NCI-H1436 treated with DMSO at 0.1 percent for 48 hours (cell line): ENCODE measurements at regions not wholly inside any gene's neighbourhood (a gene's known extent, or its start where the extent isn't known, plus 50 kb on each side); places are given as distances from the start of the nearest gene placed in this dataset.
"Not testable (repeated sequence)": the region's sequence is repeated elsewhere in the genome, so short reads cannot be mapped to it uniquely, and the experiment has no call there.

Source experiments
- DNase-seq: peaks from one replicate; lab custom pipeline; 2025; lab: John Stamatoyannopoulos, UW

- DNase-seq = no peak
These were observed 543.6 kb upstream of the SOX11 start for GRCh38 chr2:5148392-5149085.

- DNase-seq = no peak
These were observed 541.3 kb upstream of the SOX11 start for GRCh38 chr2:5150871-5151270.

GRCh38 chr2:5164776-5165525, 527.2 kb upstream of the SOX11 start:
- no peak for DNase-seq

GRCh38 chr2:5172923-5173322, 519.3 kb upstream of the SOX11 start:
- no peak for DNase-seq

GRCh38 chr2:5173876-5174535, 518.2 kb upstream of the SOX11 start:
- DNase-seq = no peak

- DNase-seq = no peak
These were observed 517.0 kb upstream of the SOX11 start for GRCh38 chr2:5175231-5175630.

GRCh38 chr2:5176764-5177163, 515.4 kb upstream of the SOX11 start:
- no peak for DNase-seq

GRCh38 chr2:5183031-5183430, 509.2 kb upstream of the SOX11 start:
- DNase-seq = no peak

- no peak for DNase-seq
These were observed 504.9 kb upstream of the SOX11 start for GRCh38 chr2:5187283-5187682.

- no peak for DNase-seq
These were observed 503.5 kb upstream of the SOX11 start for GRCh38 chr2:5188636-5189035.

- DNase-seq = no peak
These were observed 502.2 kb upstream of the SOX11 start for GRCh38 chr2:5190023-5190422.

GRCh38 chr2:5195636-5196035, 496.5 kb upstream of the SOX11 start:
- DNase-seq = no peak

- DNase-seq = no peak
These were observed 488.9 kb upstream of the SOX11 start for GRCh38 chr2:5203134-5203755.

- not testable (repeated sequence) for DNase-seq
These were observed 485.4 kb upstream of the SOX11 start for GRCh38 chr2:5206742-5207141.

GRCh38 chr2:5215989-5216607, 476.1 kb upstream of the SOX11 start:
- no peak for DNase-seq

GRCh38 chr2:5227062-5227699, 465.0 kb upstream of the SOX11 start:
- DNase-seq = no peak

GRCh38 chr2:5229574-5229973, 462.6 kb upstream of the SOX11 start:
- DNase-seq = no peak

- no peak for DNase-seq
These were observed 461.7 kb upstream of the SOX11 start for GRCh38 chr2:5230444-5230843.

- no peak for DNase-seq
These were observed 461.3 kb upstream of the SOX11 start for GRCh38 chr2:5230855-5231254.

- DNase-seq = no peak
These were observed 460.9 kb upstream of the SOX11 start for GRCh38 chr2:5231287-5231686.

- no peak for DNase-seq
These were observed 457.6 kb upstream of the SOX11 start for GRCh38 chr2:5234563-5234962.

- no peak for DNase-seq
These were observed 456.5 kb upstream of the SOX11 start for GRCh38 chr2:5235701-5236100.
